ENCODE measurements at regions not wholly inside any gene's neighbourhood (a gene's known extent, or its start where the extent isn't known, plus 50 kb on each side); places are given as distances from the start of the nearest gene placed in this dataset.

GRCh38 chr7:77482015-77482414 lies 55.1 kb upstream of the PTPN12 start:
- TF ChIP-seq CTCF (IDR thresholded peaks at IDR 0.05) (no peak), EP300 (IDR thresholded peaks at IDR 0.05) (no peak), POLR2AphosphoS5 (IDR thresholded peaks at IDR 0.05) (peak in 1 of 3 donors; percentile 48), POLR2A (IDR thresholded peaks at IDR 0.05) (no peak)

Measured in suprapubic skin (tissue), 4 donors.